Esophagus muscularis mucosa (tissue), 4 donors: ENCODE measurements at regions not wholly inside any gene's neighbourhood (a gene's known extent, or its start where the extent isn't known, plus 50 kb on each side); places are given as distances from the start of the nearest gene placed in this dataset.

Experiments used
- DNase-seq: peaks from one replicate; pipeline ENCODE4 v3.0.0-alpha.2; 2017; ENCODE audit errors: extremely low spot score
- H3K27ac ChIP-seq, 4 donors: fragments of 200-600 bp; sonication (generic); replicated peaks in 1 of 4; 1 replicate in 3 of 4; 2 replicates in 1 of 4; pipeline ENCODE4 v1.5.1; 2016 to 2019; ENCODE audit warnings: mild to moderate bottlenecking in 1 of 4
- H3K27me3 ChIP-seq, 4 donors: fragments of 200-600 bp; sonication (generic); one replicate each; pipeline versions ENCODE4 v1.5.1 to v1.6.0; 2016 to 2019
- H3K36me3 ChIP-seq, 4 donors: fragments of 200-600 bp; sonication (generic); one replicate each; pipeline ENCODE4 v1.5.1; 2016 to 2019
- H3K4me1 ChIP-seq, 4 donors: fragments of 200-600 bp; sonication (generic); one replicate each; pipeline ENCODE4 v1.5.1; 2016 to 2019
- H3K4me3 ChIP-seq, 4 donors: fragments of 200-600 bp; sonication (generic); 1 replicate in 2 of 4; 2 replicates in 2 of 4; pipeline ENCODE4 v1.5.1; 2016 to 2019; ENCODE audit warnings: mild to moderate bottlenecking in 4 of 4, moderate library complexity in 1 of 4
- H3K9me3 ChIP-seq, 4 donors: fragments of 200-600 bp; sonication (generic); 1 replicate in 3 of 4; 2 replicates in 1 of 4; pipeline ENCODE4 v1.5.1; 2016 to 2019
- CTCF ChIP-seq, 3 experiments: fragments of 200-600 bp in 2 of 3; fragments of 450-650 bp in 1 of 3; sonication (generic) in 2 of 3; IDR thresholded peaks; one replicate each; pipeline ENCODE4 v1.5.1; 2017 to 2019; ENCODE audit warnings: antibody characterized with exemption in 3 of 3, mild to moderate bottlenecking in 2 of 3, moderate library complexity in 1 of 3
- EP300 ChIP-seq: sonication (generic); formaldehyde crosslinking; IDR thresholded peaks from one replicate; pipeline ENCODE4 v1.6.1; 2017; ENCODE audit warnings: antibody characterized with exemption
- POLR2A ChIP-seq: fragments of 450-650 bp; IDR thresholded peaks from one replicate; pipeline ENCODE4 v1.6.1; 2017; ENCODE audit warnings: antibody characterized with exemption, moderate library complexity, mild to moderate bottlenecking, low read depth
- POLR2AphosphoS5 ChIP-seq, 2 donors: sonication (generic); formaldehyde crosslinking; IDR thresholded peaks; one replicate each; pipeline ENCODE4 v1.6.1; 2017; ENCODE audit warnings: antibody characterized with exemption in 2 of 2
- WGBS: methylation state at CpG from one replicate; pipeline ENCODE4 v1.1.5; 2018; 5-methylcytosine and 5-hydroxymethylcytosine counted together
- intact Hi-C: fragments of 100-400 bp; cut with DNase I; formaldehyde crosslinking; loops from one replicate; pipeline ENCODE4 v1.15.1; 2023

GRCh38 chr2:60091894-60092293 is 461.6 kb downstream of the BCL11A start:
- Histone ChIP-seq H3K27ac (no peak overlapping the region), H3K9me3 (no peaks in the 10 kb centered on the region), H3K4me3 (no peak overlapping the region), H3K4me1 (no peaks in the 10 kb centered on the region), H3K27me3 (no peaks in the 10 kb centered on the region), H3K36me3 (no peaks in the 10 kb centered on the region)
- DNase-seq: no peak
- 94% methylated on average over 5 of the region's 5 CpGs for WGBS
- TF ChIP-seq CTCF (IDR thresholded peaks at IDR 0.05) (no peak), POLR2A (no peak)
- intact Hi-C loops: no loop called here

GRCh38 chr2:60091266-60091665 is 462.2 kb downstream of the BCL11A start:
- TF ChIP-seq POLR2A: no peak
- no peak for TF ChIP-seq EP300
- TF ChIP-seq CTCF (IDR thresholded peaks at IDR 0.05): no peak
- no peak for TF ChIP-seq POLR2AphosphoS5 (IDR thresholded peaks at IDR 0.05)
- Histone ChIP-seq H3K4me3 (no peak overlapping the region), H3K4me1 (no peaks in the 10 kb centered on the region), H3K27ac (no peak overlapping the region), H3K36me3 (no peaks in the 10 kb centered on the region), H3K27me3 (no peaks in the 10 kb centered on the region), H3K9me3 (no peaks in the 10 kb centered on the region)
- intact Hi-C loops: no loop called here
- 71% methylated on average over 2 of the region's 2 CpGs for WGBS
- no peak for DNase-seq

- TF ChIP-seq POLR2A (no peak), EP300 (no peak), POLR2AphosphoS5 (IDR thresholded peaks at IDR 0.05) (no peak), CTCF (IDR thresholded peaks at IDR 0.05) (no peak)
- WGBS: 90% methylated on average over 2 of the region's 2 CpGs
- H3K27ac ChIP-seq: no peak overlapping the region
- no peaks in the 10 kb centered on the region for H3K9me3 ChIP-seq
- no peak overlapping the region for H3K4me3 ChIP-seq
- intact Hi-C loops: no loop called here
- H3K36me3 ChIP-seq: no peaks in the 10 kb centered on the region
- no peak for DNase-seq
- no peaks in the 10 kb centered on the region for H3K4me1 ChIP-seq
- H3K27me3 ChIP-seq: no peaks in the 10 kb centered on the region
Measured at GRCh38 chr2:60079562-60079961, 473.9 kb downstream of the BCL11A start.

- H3K27me3 ChIP-seq: no peaks in the 10 kb centered on the region
- WGBS: 94% methylated on average over 5 of the region's 6 CpGs
- no peaks in the 10 kb centered on the region for H3K36me3 ChIP-seq
- TF ChIP-seq POLR2AphosphoS5 (IDR thresholded peaks at IDR 0.05) (no peak), POLR2A (no peak), EP300 (no peak), CTCF (IDR thresholded peaks at IDR 0.05) (no peak)
- no peak overlapping the region for H3K4me3 ChIP-seq
- no peaks in the 10 kb centered on the region for H3K4me1 ChIP-seq
- no peaks in the 10 kb centered on the region for H3K9me3 ChIP-seq
- intact Hi-C loops: no loop called here
- H3K27ac ChIP-seq: no peak overlapping the region
- DNase-seq: no peak
Measured at GRCh38 chr2:60075048-60075447, 478.4 kb downstream of the BCL11A start.

- TF ChIP-seq EP300: no peak
- no peak for TF ChIP-seq CTCF (IDR thresholded peaks at IDR 0.05)
- TF ChIP-seq POLR2AphosphoS5 (IDR thresholded peaks at IDR 0.05): no peak
- no peak for TF ChIP-seq POLR2A
- 92% methylated on average over 12 of the region's 12 CpGs for WGBS
Measured at GRCh38 chr2:60073201-60073600, 480.3 kb downstream of the BCL11A start.

More at GRCh38 chr2:60073201-60073600, 480.3 kb downstream of the BCL11A start:
- H3K27me3 ChIP-seq: no peaks in the 10 kb centered on the region
- DNase-seq: no peak
- no peaks in the 10 kb centered on the region for H3K4me1 ChIP-seq
- no peak overlapping the region for H3K4me3 ChIP-seq
- H3K36me3 ChIP-seq: no peaks in the 10 kb centered on the region
- intact Hi-C loops: no loop called here
- H3K27ac ChIP-seq: no peak overlapping the region
- no peaks in the 10 kb centered on the region for H3K9me3 ChIP-seq
